Stimulated activated CD4-positive, alpha-beta T cell treated with anti-CD3 and anti-CD28 coated beads, Interleukin-1b, Interleukin-23, amount 100 ng/mL, for 48 hours (primary cell): ENCODE measurements at regions not wholly inside any gene's neighbourhood (a gene's known extent, or its start where the extent isn't known, plus 50 kb on each side); places are given as distances from the start of the nearest gene placed in this dataset.
"Not testable (repeated sequence)": the region's sequence is repeated elsewhere in the genome, so short reads cannot be mapped to it uniquely, and the experiment has no call there.

Experiments
- DNase-seq: peaks from one replicate; pipeline ENCODE4 v3.0.0-alpha.2; 2020

- no peak for DNase-seq
Measured at GRCh38 chr3:152671446-152672319, 163.2 kb upstream of the P2RY1 start.

GRCh38 chr3:152672320-152672649 is 162.6 kb upstream of the P2RY1 start:
- no peak for DNase-seq

GRCh38 chr3:152676810-152677379 is 158.0 kb upstream of the P2RY1 start:
- no peak for DNase-seq

- no peak for DNase-seq
Measured at GRCh38 chr3:152677491-152677890, 157.4 kb upstream of the P2RY1 start.

GRCh38 chr3:152682477-152682876 is 152.5 kb upstream of the P2RY1 start:
- no peak for DNase-seq

GRCh38 chr3:152683521-152683999 is 151.4 kb upstream of the P2RY1 start:
- DNase-seq, result no peak

- no peak for DNase-seq
Measured at GRCh38 chr3:152684279-152684678, 150.7 kb upstream of the P2RY1 start.

- DNase-seq, result no peak
Measured at GRCh38 chr3:152688313-152688712, 146.6 kb upstream of the P2RY1 start.

- DNase-seq, result not testable (repeated sequence)
Measured at GRCh38 chr3:152692326-152692725, 142.6 kb upstream of the P2RY1 start.

- DNase-seq, result not testable (repeated sequence)
Measured at GRCh38 chr3:152693521-152694250, 141.2 kb upstream of the P2RY1 start.

GRCh38 chr3:152695840-152696239 is 139.1 kb upstream of the P2RY1 start:
- no peak for DNase-seq

GRCh38 chr3:152696962-152697361 is 138.0 kb upstream of the P2RY1 start:
- no peak for DNase-seq

- no peak for DNase-seq
Measured at GRCh38 chr3:152703245-152703890, 131.6 kb upstream of the P2RY1 start.

- no peak for DNase-seq
Measured at GRCh38 chr3:152706991-152707713, 127.8 kb upstream of the P2RY1 start.

- no peak for DNase-seq
Measured at GRCh38 chr3:152709659-152710058, 125.3 kb upstream of the P2RY1 start.

GRCh38 chr3:152710549-152710948 is 124.4 kb upstream of the P2RY1 start:
- no peak for DNase-seq

- DNase-seq, result no peak
Measured at GRCh38 chr3:152713989-152714388, 120.9 kb upstream of the P2RY1 start.

GRCh38 chr3:152714507-152714906 is 120.4 kb upstream of the P2RY1 start:
- no peak for DNase-seq

- DNase-seq, result no peak
Measured at GRCh38 chr3:152717252-152717651, 117.7 kb upstream of the P2RY1 start.

- DNase-seq, result no peak
Measured at GRCh38 chr3:152718810-152719209, 116.1 kb upstream of the P2RY1 start.

GRCh38 chr3:152719264-152719663 is 115.7 kb upstream of the P2RY1 start:
- DNase-seq, result no peak

- DNase-seq, result no peak
Measured at GRCh38 chr3:152720951-152721718, 113.8 kb upstream of the P2RY1 start.
